ENCODE measurements at regions not wholly inside any gene's neighbourhood (a gene's known extent, or its start where the extent isn't known, plus 50 kb on each side); places are given as distances from the start of the nearest gene placed in this dataset.

DNA sequence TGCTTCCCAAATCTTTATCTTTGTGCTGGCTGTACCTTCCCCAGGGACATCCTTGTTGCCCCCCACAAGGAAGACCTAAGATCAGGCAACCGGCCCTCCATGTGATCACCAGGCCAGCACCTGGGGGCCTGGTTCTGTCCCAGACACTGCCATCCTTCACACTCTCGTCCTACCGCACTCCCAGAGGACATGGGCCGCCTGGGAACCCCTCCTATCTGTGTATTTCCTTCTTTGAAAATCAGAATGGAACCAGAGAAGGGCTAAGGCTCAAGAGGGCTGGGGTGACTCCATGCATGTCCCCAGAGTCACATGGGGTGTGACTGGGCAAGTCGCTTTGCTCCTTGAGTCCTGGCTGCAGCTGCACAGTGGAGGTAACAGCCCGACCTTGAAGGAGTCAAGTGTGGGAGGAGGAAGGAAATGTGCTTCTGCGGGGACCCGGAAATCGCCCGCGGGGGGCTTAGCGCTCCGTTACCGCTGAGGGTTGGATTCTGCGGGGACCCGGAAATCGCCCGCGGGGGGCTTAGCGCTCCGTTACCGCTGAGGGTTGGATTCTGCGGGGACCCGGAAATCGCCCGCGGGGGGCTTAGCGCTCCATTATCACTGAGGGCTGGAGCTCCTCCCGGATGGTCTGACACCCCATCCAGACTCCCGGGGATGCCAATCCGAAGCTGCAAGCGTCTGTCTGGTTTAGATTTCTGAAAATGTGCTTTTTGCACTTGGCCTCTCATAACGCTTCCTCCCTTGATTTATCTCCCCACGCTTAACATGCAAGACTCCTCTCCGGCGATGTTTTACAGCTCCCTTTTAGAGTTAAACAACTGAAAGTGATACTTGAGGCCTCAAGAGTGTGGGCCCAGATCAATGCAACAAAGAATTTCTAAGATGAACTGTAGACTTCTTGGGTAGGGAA lies 278.9 kb downstream of the NPHP4 start:
- DNase-seq: no peak

DNA sequence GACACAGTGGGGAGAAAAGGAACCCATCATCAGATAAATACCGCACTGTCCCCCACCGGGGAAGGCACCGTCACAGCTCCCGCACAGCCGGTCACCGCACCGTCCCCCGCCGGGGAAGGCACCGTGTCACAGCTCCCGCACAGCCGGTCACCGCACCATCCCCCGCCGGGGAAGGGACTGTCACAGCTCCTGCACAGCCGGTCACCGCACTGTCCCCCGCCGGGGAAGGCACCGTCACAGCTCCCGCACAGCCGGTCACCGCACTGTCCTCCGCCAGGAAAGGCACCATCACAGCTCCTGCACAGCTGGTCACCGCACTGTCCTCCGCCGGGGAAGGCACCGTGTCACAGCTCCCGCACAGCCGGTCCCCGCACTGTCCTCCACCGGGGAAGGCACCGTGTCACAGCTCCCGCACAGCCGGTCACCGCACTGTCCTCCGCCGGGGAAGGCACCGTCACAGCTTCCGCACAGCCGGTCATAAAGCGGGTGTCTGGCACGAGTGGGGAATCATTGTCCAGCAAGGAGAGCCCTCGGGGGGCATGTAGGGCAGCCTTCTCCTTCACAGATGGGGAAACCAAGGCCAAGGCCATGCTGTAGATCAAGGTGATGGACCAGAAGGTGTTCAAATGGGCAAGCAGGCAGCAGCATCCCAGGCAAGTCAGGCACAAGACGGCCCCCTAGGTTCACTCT lies 280.1 kb downstream of the NPHP4 start:
- Mint-ChIP-seq H3K9me3 (peaks cover 4% of the 10 kb centered on the region), H3K4me1 (ENCODE audit: low read depth) (no peaks in the 10 kb centered on the region), H3K27me3 (no peaks in the 10 kb centered on the region), H3K4me3 (no peak overlapping the region), H3K36me3 (ENCODE audit: low read depth) (no peaks in the 10 kb centered on the region), H3K27ac (no peak overlapping the region)
- ChIA-PET POLR2A (no interaction called here), CTCF (no interaction called here)
- TF ChIP-seq, protein P1, sequence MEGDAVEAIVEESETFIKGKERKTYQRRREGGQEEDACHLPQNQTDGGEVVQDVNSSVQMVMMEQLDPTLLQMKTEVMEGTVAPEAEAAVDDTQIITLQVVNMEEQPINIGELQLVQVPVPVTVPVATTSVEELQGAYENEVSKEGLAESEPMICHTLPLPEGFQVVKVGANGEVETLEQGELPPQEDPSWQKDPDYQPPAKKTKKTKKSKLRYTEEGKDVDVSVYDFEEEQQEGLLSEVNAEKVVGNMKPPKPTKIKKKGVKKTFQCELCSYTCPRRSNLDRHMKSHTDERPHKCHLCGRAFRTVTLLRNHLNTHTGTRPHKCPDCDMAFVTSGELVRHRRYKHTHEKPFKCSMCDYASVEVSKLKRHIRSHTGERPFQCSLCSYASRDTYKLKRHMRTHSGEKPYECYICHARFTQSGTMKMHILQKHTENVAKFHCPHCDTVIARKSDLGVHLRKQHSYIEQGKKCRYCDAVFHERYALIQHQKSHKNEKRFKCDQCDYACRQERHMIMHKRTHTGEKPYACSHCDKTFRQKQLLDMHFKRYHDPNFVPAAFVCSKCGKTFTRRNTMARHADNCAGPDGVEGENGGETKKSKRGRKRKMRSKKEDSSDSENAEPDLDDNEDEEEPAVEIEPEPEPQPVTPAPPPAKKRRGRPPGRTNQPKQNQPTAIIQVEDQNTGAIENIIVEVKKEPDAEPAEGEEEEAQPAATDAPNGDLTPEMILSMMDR (IDR thresholded peaks at IDR 0.05): no peak
- ATAC-seq (no peak), DNase-seq (no peak)
- intact Hi-C loops (cut with micrococcal nuclease): no loop called here

More for the DNA sequence above, 278.9 kb downstream of the NPHP4 start:
- intact Hi-C loops (cut with micrococcal nuclease): no loop called here
- peak; percentile 42 for ATAC-seq
- Mint-ChIP-seq H3K4me1 (ENCODE audit: low read depth) (no peaks in the 10 kb centered on the region), H3K27me3 (no peaks in the 10 kb centered on the region), H3K36me3 (ENCODE audit: low read depth) (no peaks in the 10 kb centered on the region), H3K4me3 (peak overlapping the region; percentile 40), H3K27ac (peak overlapping the region; percentile 82), H3K9me3 (peaks cover 4% of the 10 kb centered on the region)
- CTCF ChIA-PET: interaction anchor here (0.9 kb wide), 1 partner anchor 33 kb away, joined by 3 read pairs; no protein-coding TSS in a partner anchor
- POLR2A ChIA-PET: no interaction called here
- TF ChIP-seq, protein P1 (IDR thresholded peaks at IDR 0.05): no peak

DNA sequence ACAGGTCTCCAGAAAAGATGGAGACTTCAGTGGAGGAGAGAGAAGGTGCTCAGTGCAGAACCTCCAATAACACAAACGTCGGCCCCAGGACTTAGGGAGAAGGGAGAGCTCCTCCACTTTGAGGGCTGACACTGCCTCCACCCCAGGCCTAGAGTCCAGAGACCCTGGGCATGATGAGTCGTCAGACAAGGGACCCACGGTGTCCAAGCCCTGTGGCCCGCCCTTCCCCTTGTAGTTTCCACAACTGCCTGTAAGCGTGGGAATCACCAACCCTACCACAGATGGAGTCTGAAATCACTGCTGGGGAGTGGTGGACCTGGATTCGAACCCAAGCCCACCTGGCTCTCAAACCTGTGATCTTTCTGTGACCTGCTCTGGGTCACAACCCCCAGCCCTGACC lies 281.1 kb downstream of the NPHP4 start:
- H3K9me3 Mint-ChIP-seq: peaks cover 4% of the 10 kb centered on the region
- CTCF ChIA-PET: no interaction called here
- DNase-seq: no peak
- no peaks in the 10 kb centered on the region for H3K27me3 Mint-ChIP-seq
- ATAC-seq: no peak
- TF ChIP-seq, protein P1 (IDR thresholded peaks at IDR 0.05): no peak
- H3K27ac Mint-ChIP-seq: no peak overlapping the region
- intact Hi-C loops (cut with micrococcal nuclease): no loop called here
- POLR2A ChIA-PET: no interaction called here
- H3K36me3 Mint-ChIP-seq (ENCODE audit: low read depth): no peaks in the 10 kb centered on the region
- no peak overlapping the region for H3K4me3 Mint-ChIP-seq
- H3K4me1 Mint-ChIP-seq (ENCODE audit: low read depth): no peaks in the 10 kb centered on the region

DNA sequence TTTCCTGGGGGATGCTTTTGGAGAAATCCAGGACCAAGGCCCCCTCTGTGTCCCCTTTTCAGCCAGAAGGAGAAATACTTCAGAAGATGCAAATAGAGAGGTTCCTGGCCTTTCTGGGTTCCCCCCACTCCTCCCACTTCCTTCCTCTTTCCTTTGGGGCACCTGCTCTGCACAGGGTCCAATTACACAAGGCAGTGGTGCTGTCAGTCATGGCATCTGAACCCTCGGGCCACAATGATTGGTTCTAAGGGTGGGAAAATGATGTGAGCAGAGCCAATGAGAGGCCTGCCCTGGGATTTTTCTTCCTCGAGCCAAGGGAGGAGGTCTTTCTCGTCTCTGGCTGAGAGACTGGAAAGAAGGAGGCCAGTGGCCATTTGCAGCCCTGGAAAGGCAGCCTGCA lies 282.2 kb downstream of the NPHP4 start:
- no peaks in the 10 kb centered on the region for H3K27me3 Mint-ChIP-seq
- ChIA-PET POLR2A (no interaction called here), CTCF (interaction anchor here (0.6 kb wide), 1 partner anchor 103 kb away, joined by 3 read pairs; no protein-coding TSS in a partner anchor)
- intact Hi-C loops (cut with micrococcal nuclease): no loop called here
- no peaks in the 10 kb centered on the region for H3K4me1 Mint-ChIP-seq (ENCODE audit: low read depth)
- no peak for ATAC-seq
- H3K9me3 Mint-ChIP-seq: peaks cover 4% of the 10 kb centered on the region
- TF ChIP-seq, protein P1 (IDR thresholded peaks at IDR 0.05): no peak
- H3K27ac Mint-ChIP-seq: no peak overlapping the region
- DNase-seq: no peak
- H3K36me3 Mint-ChIP-seq (ENCODE audit: low read depth): no peaks in the 10 kb centered on the region
- no peak overlapping the region for H3K4me3 Mint-ChIP-seq

DNA sequence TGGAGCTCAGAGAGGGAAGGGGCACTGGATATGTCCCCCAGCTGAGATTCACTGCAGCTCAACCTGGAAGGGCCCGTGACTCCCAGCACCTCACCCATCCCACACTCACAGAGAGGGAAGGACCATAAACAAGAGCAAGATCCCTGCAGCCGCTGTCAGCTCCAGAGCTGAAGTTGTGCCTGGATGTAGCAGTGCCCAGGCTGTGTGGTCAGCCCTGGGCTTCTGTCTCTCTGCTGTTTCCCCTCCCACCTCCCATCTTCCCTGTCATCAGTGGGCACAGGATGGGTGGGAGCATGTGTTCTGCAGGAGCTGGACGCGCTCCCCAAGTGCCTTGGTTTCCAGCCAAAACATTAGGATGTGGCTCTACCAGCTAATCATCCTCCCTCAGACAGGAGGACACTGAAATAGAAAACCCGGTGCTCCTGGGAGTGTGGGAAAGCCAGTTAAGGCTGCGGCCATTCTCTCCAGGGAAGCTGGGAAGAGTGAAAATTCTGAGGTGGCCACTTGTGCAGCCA lies 282.7 kb downstream of the NPHP4 start:
- intact Hi-C loops (cut with micrococcal nuclease): no loop called here
- no peak for DNase-seq
- Mint-ChIP-seq H3K9me3 (peaks cover 2% of the 10 kb centered on the region), H3K36me3 (ENCODE audit: low read depth) (no peaks in the 10 kb centered on the region), H3K27me3 (no peaks in the 10 kb centered on the region), H3K4me3 (no peak overlapping the region), H3K27ac (no peak overlapping the region), H3K4me1 (ENCODE audit: low read depth) (no peaks in the 10 kb centered on the region)
- TF ChIP-seq, protein P1 (IDR thresholded peaks at IDR 0.05): no peak
- ChIA-PET CTCF (no interaction called here), POLR2A (no interaction called here)
- ATAC-seq: no peak

All from activated CD8-positive, alpha-beta T cell treated with anti-CD3 and anti-CD28 coated beads for 36 hours (primary cell).